ENCODE measurements at regions not wholly inside any gene's neighbourhood (a gene's known extent, or its start where the extent isn't known, plus 50 kb on each side); places are given as distances from the start of the nearest gene placed in this dataset.

DNA sequence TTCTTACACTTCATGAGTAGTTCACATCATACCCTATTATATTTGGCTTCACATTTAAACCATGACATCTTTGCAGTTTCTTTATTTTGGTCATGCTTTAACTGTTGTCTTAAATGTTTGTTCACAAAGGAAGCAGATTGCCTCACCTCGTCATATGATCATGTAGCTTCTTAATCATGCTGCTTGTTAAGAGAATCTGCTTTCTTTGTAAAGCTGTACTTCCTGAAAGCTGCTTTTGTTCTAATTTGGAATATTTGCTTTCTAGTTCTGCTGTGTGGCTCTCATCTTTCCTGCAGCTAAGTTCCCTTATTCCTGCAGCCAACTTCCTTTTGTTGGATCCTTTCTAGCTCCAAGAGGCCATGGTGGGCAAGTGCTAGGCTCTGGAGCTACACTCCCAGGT, 62.9 kb upstream of the SIM2 start:
- intact Hi-C loops (cut with DNase I, micrococcal nuclease) = no loop called here
- ATAC-seq = no peak

DNA sequence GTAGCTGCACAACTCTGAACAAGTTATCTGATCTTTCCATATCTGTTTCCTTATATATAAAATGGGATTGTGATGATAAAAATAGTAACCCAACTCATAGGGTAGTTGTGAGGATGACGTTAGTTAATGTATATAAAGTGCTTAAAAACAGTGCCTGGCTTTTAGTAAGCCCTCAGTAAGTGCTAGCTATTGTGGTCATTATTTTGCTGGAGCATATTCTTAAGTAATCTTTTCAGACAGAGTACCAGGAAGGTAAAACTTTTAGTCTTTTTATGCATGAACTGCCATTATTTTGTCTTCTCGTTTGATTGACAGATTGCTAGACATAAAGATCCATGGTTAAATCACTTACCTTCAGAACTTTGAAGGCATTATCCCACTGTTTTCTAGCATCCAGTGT, 62.5 kb upstream of the SIM2 start:
- Histone ChIP-seq H3K4me3 (no peak overlapping the region), H3K4me1 (ENCODE audit: low read depth) (no peaks in the 10 kb centered on the region), H3K36me3 (ENCODE audit: low read depth) (no peaks in the 10 kb centered on the region), H3K9me3 (peaks cover 5% of the 10 kb centered on the region)
- TF ChIP-seq, protein P1, sequence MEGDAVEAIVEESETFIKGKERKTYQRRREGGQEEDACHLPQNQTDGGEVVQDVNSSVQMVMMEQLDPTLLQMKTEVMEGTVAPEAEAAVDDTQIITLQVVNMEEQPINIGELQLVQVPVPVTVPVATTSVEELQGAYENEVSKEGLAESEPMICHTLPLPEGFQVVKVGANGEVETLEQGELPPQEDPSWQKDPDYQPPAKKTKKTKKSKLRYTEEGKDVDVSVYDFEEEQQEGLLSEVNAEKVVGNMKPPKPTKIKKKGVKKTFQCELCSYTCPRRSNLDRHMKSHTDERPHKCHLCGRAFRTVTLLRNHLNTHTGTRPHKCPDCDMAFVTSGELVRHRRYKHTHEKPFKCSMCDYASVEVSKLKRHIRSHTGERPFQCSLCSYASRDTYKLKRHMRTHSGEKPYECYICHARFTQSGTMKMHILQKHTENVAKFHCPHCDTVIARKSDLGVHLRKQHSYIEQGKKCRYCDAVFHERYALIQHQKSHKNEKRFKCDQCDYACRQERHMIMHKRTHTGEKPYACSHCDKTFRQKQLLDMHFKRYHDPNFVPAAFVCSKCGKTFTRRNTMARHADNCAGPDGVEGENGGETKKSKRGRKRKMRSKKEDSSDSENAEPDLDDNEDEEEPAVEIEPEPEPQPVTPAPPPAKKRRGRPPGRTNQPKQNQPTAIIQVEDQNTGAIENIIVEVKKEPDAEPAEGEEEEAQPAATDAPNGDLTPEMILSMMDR (IDR thresholded peaks at IDR 0.05) = no peak
- intact Hi-C loops (cut with DNase I, micrococcal nuclease) = no loop called here
- DNase-seq = no peak
- ATAC-seq = no peak

More for the DNA sequence above, 62.9 kb upstream of the SIM2 start:
- Histone ChIP-seq H3K36me3 (ENCODE audit: low read depth) (no peaks in the 10 kb centered on the region), H3K4me1 (ENCODE audit: low read depth) (no peaks in the 10 kb centered on the region), H3K4me3 (no peak overlapping the region), H3K9me3 (peaks cover 5% of the 10 kb centered on the region)
- DNase-seq = no peak
- TF ChIP-seq, protein P1 (IDR thresholded peaks at IDR 0.05) = no peak

DNA sequence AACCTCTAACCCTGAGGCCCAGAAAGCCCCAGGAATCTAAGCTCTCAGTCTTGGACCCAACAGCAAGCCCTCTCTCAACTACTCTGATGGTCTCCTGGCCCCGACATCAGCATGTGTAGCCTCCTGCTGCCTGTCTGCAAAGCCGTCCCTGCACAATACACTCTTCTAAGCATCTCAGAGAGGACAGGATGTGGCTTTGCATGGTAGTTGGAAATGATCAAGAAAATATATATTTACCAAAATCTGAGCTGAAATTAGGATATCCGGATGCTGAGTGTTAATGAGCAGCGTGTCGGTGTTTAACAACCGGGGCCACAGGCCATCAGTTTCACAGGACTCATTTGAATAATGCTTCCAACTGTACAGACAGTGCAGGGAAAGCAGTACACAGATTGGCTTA, 59.1 kb upstream of the SIM2 start:
- DNase-seq (no peak), ATAC-seq (no peak)
- Histone ChIP-seq H3K9me3 (peaks cover 5% of the 10 kb centered on the region), H3K36me3 (ENCODE audit: low read depth) (no peaks in the 10 kb centered on the region), H3K4me3 (no peak overlapping the region), H3K4me1 (ENCODE audit: low read depth) (no peaks in the 10 kb centered on the region)
- TF ChIP-seq, protein P1 (IDR thresholded peaks at IDR 0.05) = no peak
- intact Hi-C loops (cut with DNase I, micrococcal nuclease) = no loop called here

DNA sequence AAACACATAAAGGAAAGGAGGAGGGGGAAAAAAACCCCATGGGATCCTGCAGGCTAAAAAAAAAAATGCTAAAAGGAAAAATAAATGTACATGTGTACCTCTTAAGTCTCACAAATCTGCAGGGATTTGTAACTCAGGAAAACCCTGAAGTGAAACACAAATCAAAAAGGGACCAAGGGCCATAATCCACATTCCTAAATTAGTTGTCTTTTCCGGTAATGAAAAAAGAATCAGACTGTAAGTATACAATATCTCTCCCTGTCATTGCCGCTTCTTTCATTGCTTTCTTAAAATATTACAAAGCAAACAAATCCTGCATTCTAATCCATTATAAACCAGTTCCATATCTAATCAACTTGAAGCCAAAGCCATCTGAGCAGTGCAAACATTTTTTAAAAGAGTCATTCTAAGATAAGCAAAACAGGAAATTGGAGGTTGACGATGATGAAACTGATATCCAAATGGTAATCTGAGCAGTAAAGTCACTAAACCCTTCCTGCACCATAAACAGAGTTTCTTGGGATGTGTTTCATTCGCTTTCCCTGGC, 58.7 kb upstream of the SIM2 start:
- Histone ChIP-seq H3K4me1 (ENCODE audit: low read depth) (no peaks in the 10 kb centered on the region), H3K36me3 (ENCODE audit: low read depth) (no peaks in the 10 kb centered on the region), H3K4me3 (no peak overlapping the region), H3K9me3 (peaks cover 5% of the 10 kb centered on the region)
- intact Hi-C loops (cut with DNase I, micrococcal nuclease) = no loop called here
- DNase-seq = no peak
- TF ChIP-seq, protein P1 (IDR thresholded peaks at IDR 0.05) = no peak
- peak; percentile 87 for ATAC-seq

DNA sequence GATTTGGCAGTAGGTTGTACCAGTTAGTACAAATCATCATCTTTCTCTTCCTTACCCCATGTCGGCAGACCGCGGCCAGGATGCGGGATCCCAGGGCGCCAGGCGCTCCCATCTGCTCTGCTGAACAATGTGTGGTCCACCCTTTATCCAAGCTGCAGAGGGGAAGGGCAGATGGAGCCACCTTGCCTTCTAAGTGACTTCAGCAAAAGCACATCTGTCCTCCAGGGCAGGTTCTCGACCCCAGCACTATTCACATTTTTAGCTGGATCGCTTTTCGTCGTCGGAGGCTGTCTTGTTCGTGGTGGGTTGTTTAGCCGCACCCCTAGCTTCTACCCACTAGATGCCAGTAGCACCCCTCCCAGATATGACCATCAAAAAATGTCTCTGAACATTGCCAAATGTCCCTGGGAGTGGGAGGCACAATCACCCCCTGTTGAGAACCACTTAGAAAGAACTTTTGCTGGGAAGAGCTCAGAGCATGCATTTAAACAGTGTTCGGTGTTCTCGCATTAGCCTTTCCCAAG, 58.1 kb upstream of the SIM2 start:
- no peak overlapping the region for H3K4me3 ChIP-seq
- TF ChIP-seq, protein P1 (IDR thresholded peaks at IDR 0.05) = no peak
- DNase-seq = peak in 1 of 3 donors; percentile 8

DNA sequence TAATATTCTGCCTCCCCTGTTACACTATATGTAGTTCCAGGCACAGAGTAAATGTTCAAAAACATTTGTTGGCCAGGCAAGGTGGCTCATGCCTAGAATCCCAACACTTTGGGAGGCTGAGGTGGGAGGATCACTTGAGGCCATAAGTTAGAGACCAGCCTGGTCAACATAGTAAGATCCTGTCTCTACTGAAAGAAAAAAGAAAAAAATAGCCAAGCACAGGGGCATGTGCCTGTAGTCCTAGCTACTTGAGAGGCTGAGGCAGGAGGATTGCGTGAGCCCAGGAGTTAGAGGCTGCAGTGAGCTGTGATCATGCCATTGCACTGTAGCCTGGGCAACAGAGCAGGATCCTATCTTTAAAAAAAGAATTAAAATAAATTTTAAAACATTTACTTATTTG, 57.6 kb upstream of the SIM2 start:
- intact Hi-C loops (cut with DNase I, micrococcal nuclease) = no loop called here
- TF ChIP-seq, protein P1 (IDR thresholded peaks at IDR 0.05) = no peak
- no peak overlapping the region for H3K4me3 ChIP-seq
- H3K4me1 ChIP-seq (ENCODE audit: low read depth) = no peaks in the 10 kb centered on the region
- no peaks in the 10 kb centered on the region for H3K36me3 ChIP-seq (ENCODE audit: low read depth)
- DNase-seq = no peak
- no peak for ATAC-seq
- peaks cover 2% of the 10 kb centered on the region for H3K9me3 ChIP-seq

More for the DNA sequence above, 58.1 kb upstream of the SIM2 start:
- intact Hi-C loops (cut with DNase I, micrococcal nuclease) = no loop called here
- no peak for ATAC-seq
- Histone ChIP-seq H3K4me1 (ENCODE audit: low read depth) (no peaks in the 10 kb centered on the region), H3K9me3 (peaks cover 5% of the 10 kb centered on the region), H3K36me3 (ENCODE audit: low read depth) (no peaks in the 10 kb centered on the region)
